ENCODE measurements at regions not wholly inside any gene's neighbourhood (a gene's known extent, or its start where the extent isn't known, plus 50 kb on each side); places are given as distances from the start of the nearest gene placed in this dataset.
"Not testable (repeated sequence)": the region's sequence is repeated elsewhere in the genome, so short reads cannot be mapped to it uniquely, and the experiment has no call there.

- Histone ChIP-seq H3K9me3 (ENCODE audit: low read length) (no peaks in the 10 kb centered on the region), H3K4me1 (ENCODE audit: insufficient read depth, low read length) (no peaks in the 10 kb centered on the region), H3K27me3 (ENCODE audit: insufficient read depth, low read length) (no peaks in the 10 kb centered on the region), H2AFZ (ENCODE audit: low read depth, low read length) (no peak overlapping the region), H3K4me3 (ENCODE audit: low read length) (no peak overlapping the region), H3K36me3 (ENCODE audit: insufficient read depth, low read length) (no peaks in the 10 kb centered on the region)
Measured at GRCh38 chr12:84480803-84481202, 431.8 kb downstream of the SLC6A15 start.

DNA sequence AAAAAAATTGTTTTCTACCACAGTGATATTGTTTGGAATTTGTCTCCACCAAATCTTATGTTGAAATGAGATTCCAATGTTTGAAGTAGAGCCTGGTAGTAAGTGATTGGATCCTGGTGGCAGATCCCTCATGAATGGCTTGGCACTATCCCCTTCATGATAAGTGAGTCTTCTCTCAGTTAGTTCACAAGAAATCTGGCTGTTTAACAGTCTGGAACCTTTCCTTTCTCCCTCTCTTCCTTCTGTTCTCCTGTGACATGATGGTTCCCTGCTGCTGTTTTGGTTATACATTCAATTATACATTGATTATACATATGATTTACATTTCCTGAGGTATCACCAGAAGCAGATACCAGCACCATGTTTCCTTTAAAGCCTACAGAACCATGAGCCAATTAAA lies 442.2 kb downstream of the SLC6A15 start:
- Histone ChIP-seq H3K36me3 (ENCODE audit: insufficient read depth, low read length) (no peaks in the 10 kb centered on the region), H3K4me1 (ENCODE audit: insufficient read depth, low read length) (no peaks in the 10 kb centered on the region), H2AFZ (ENCODE audit: low read depth, low read length) (no peak overlapping the region), H3K9me3 (ENCODE audit: low read length) (no peaks in the 10 kb centered on the region), H3K27me3 (ENCODE audit: insufficient read depth, low read length) (no peaks in the 10 kb centered on the region), H3K4me3 (ENCODE audit: low read length) (no peak overlapping the region)

GRCh38 chr12:84464616-84465015 lies 448.0 kb downstream of the SLC6A15 start:
- no peak overlapping the region for H3K4me3 ChIP-seq (ENCODE audit: low read length)
- no peaks in the 10 kb centered on the region for H3K27me3 ChIP-seq (ENCODE audit: insufficient read depth, low read length)
- no peaks in the 10 kb centered on the region for H3K36me3 ChIP-seq (ENCODE audit: insufficient read depth, low read length)
- H2AFZ ChIP-seq (ENCODE audit: low read depth, low read length) = no peak overlapping the region
- no peaks in the 10 kb centered on the region for H3K4me1 ChIP-seq (ENCODE audit: insufficient read depth, low read length)
- H3K9me3 ChIP-seq (ENCODE audit: low read length) = no peaks in the 10 kb centered on the region

DNA sequence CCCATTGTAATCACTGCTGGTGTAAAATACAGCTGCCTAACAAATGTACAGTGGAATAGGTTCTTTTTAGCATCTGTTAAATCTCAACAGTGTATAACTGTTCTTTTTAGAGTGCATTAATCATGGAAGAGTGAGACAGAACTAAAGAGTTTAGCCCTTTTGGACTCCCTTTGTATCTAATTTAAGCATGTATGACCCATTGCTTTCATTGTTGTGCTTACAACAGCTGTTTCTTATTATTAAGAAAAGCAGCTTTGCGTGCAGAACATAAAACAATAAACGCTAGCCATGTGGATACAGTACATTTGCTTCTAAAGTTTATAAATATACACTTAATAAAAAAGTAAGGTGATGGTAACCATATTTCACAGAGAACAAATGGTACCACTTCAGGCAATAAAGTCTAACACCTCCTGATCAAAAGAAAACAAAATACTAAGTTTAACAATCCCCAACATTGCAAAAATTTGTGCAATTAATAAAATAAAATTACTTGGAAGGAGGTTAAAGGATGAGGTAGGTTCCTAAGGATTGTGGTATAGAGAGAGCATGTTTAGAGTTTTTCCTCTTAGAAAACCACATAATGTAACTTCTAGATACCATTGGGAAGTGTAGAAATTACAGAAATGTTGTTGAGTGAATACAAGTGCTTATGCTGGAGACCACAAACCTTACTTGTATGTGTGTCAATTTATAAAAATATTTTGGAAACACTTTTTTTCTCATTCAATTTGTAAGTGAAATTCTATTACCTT lies 448.7 kb downstream of the SLC6A15 start:
- H3K4me3 ChIP-seq (ENCODE audit: low read length) = no peak overlapping the region
- no peaks in the 10 kb centered on the region for H3K36me3 ChIP-seq (ENCODE audit: insufficient read depth, low read length)
- H3K9me3 ChIP-seq (ENCODE audit: low read length) = no peaks in the 10 kb centered on the region
- H2AFZ ChIP-seq (ENCODE audit: low read depth, low read length) = peak overlapping the region; percentile 26
- H3K4me1 ChIP-seq (ENCODE audit: insufficient read depth, low read length) = no peaks in the 10 kb centered on the region
- no peaks in the 10 kb centered on the region for H3K27me3 ChIP-seq (ENCODE audit: insufficient read depth, low read length)

DNA sequence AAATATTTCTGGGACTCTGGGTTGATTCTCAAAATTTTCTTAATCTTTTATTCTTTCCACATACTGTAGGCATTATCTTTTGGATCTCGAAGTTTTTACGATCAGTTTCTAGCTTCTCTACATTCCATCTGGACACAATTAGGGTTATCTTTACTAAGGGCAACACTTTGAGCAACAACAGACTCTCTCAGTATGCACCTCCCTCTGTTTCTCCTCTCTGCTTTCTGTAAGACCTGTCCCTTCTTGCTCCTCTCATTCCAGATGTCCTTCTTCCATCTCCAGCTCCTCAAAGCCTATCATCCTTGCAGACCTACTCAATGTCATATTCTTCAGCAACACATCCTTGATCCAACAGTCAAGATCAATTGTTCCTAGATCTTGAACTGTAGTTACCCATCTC lies 457.0 kb downstream of the SLC6A15 start:
- no peaks in the 10 kb centered on the region for H3K36me3 ChIP-seq (ENCODE audit: insufficient read depth, low read length)
- no peaks in the 10 kb centered on the region for H3K27me3 ChIP-seq (ENCODE audit: insufficient read depth, low read length)
- no peaks in the 10 kb centered on the region for H3K4me1 ChIP-seq (ENCODE audit: insufficient read depth, low read length)
- no peaks in the 10 kb centered on the region for H3K9me3 ChIP-seq (ENCODE audit: low read length)
- H2AFZ ChIP-seq (ENCODE audit: low read depth, low read length) = no peak overlapping the region
- H3K4me3 ChIP-seq (ENCODE audit: low read length) = no peak overlapping the region

DNA sequence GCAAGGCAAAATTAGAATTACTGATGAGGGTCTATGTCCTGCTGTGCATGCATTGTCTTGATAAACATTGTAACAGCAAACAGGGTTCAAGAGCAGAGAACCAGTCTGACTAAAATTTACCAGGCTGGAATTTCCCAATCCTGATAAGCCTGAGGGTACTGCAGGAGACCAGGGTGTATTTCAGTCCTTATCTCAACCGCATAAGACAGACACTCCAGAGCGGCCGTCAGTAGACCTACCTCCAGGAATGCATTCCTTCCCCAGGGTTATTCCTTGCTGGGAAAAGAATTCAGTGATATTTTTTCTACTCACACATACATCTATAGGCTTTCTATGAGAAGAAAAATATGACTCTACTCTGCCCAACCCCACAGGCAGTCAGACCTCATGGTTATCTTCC lies 466.1 kb downstream of the SLC6A15 start:
- H3K4me3 ChIP-seq (ENCODE audit: low read length); H2AFZ ChIP-seq (ENCODE audit: low read depth, low read length); H3K36me3 ChIP-seq (ENCODE audit: insufficient read depth, low read length); H3K9me3 ChIP-seq (ENCODE audit: low read length); H3K4me1 ChIP-seq (ENCODE audit: insufficient read depth, low read length); H3K27me3 ChIP-seq (ENCODE audit: insufficient read depth, low read length): not testable (repeated sequence)

- Histone ChIP-seq H3K4me1 (ENCODE audit: insufficient read depth, low read length) (no peaks in the 10 kb centered on the region), H2AFZ (ENCODE audit: low read depth, low read length) (no peak overlapping the region), H3K4me3 (ENCODE audit: low read length) (no peak overlapping the region), H3K36me3 (ENCODE audit: insufficient read depth, low read length) (no peaks in the 10 kb centered on the region), H3K27me3 (ENCODE audit: insufficient read depth, low read length) (no peaks in the 10 kb centered on the region), H3K9me3 (ENCODE audit: low read length) (no peaks in the 10 kb centered on the region)
Measured at GRCh38 chr12:84436134-84436533, 476.5 kb downstream of the SLC6A15 start.

- no peaks in the 10 kb centered on the region for H3K9me3 ChIP-seq (ENCODE audit: low read length)
- no peaks in the 10 kb centered on the region for H3K4me1 ChIP-seq (ENCODE audit: insufficient read depth, low read length)
- no peak overlapping the region for H3K4me3 ChIP-seq (ENCODE audit: low read length)
- no peaks in the 10 kb centered on the region for H3K36me3 ChIP-seq (ENCODE audit: insufficient read depth, low read length)
- no peak overlapping the region for H2AFZ ChIP-seq (ENCODE audit: low read depth, low read length)
- H3K27me3 ChIP-seq (ENCODE audit: insufficient read depth, low read length) = no peaks in the 10 kb centered on the region
Measured at GRCh38 chr12:84435682-84436081, 476.9 kb downstream of the SLC6A15 start.

GRCh38 chr12:84422340-84422739 lies 490.3 kb downstream of the SLC6A15 start:
- no peak overlapping the region for H3K4me3 ChIP-seq (ENCODE audit: low read length)
- H3K36me3 ChIP-seq (ENCODE audit: insufficient read depth, low read length) = no peaks in the 10 kb centered on the region
- H3K27me3 ChIP-seq (ENCODE audit: insufficient read depth, low read length) = no peaks in the 10 kb centered on the region
- no peak overlapping the region for H2AFZ ChIP-seq (ENCODE audit: low read depth, low read length)
- H3K4me1 ChIP-seq (ENCODE audit: insufficient read depth, low read length) = no peaks in the 10 kb centered on the region
- no peaks in the 10 kb centered on the region for H3K9me3 ChIP-seq (ENCODE audit: low read length)

GRCh38 chr12:84421103-84421502 lies 491.5 kb downstream of the SLC6A15 start:
- no peaks in the 10 kb centered on the region for H3K4me1 ChIP-seq (ENCODE audit: insufficient read depth, low read length)
- H3K36me3 ChIP-seq (ENCODE audit: insufficient read depth, low read length) = no peaks in the 10 kb centered on the region
- H3K27me3 ChIP-seq (ENCODE audit: insufficient read depth, low read length) = no peaks in the 10 kb centered on the region
- no peaks in the 10 kb centered on the region for H3K9me3 ChIP-seq (ENCODE audit: low read length)
- H2AFZ ChIP-seq (ENCODE audit: low read depth, low read length) = no peak overlapping the region
- H3K4me3 ChIP-seq (ENCODE audit: low read length) = no peak overlapping the region

DNA sequence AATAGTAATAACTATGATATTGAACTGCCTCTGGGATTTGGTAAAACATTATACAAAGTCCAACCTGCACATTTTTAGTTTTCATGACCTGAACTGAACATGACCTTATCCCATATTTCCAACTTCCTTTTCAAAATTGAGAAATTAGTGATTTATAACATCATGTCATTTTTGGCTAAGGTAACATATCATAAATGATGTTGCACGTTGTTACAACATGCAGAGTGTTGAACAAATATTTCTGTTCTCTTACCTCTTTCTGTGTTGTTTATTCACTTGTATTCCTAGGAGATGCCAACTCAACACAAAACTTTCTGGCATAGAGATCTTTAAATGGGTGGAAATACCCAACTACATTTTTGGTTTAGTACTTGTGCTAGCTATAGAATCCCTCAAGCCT lies 496.0 kb downstream of the SLC6A15 start:
- Histone ChIP-seq H3K4me3 (ENCODE audit: low read length) (no peak overlapping the region), H3K27me3 (ENCODE audit: insufficient read depth, low read length) (no peaks in the 10 kb centered on the region), H3K9me3 (ENCODE audit: low read length) (no peaks in the 10 kb centered on the region), H3K36me3 (ENCODE audit: insufficient read depth, low read length) (no peaks in the 10 kb centered on the region), H2AFZ (ENCODE audit: low read depth, low read length) (no peak overlapping the region), H3K4me1 (ENCODE audit: insufficient read depth, low read length) (no peaks in the 10 kb centered on the region)

GRCh38 chr12:84415946-84416345 lies 496.7 kb downstream of the SLC6A15 start:
- Histone ChIP-seq H3K27me3 (ENCODE audit: insufficient read depth, low read length) (no peaks in the 10 kb centered on the region), H3K4me3 (ENCODE audit: low read length) (no peak overlapping the region), H3K4me1 (ENCODE audit: insufficient read depth, low read length) (no peaks in the 10 kb centered on the region), H3K36me3 (ENCODE audit: insufficient read depth, low read length) (no peaks in the 10 kb centered on the region), H2AFZ (ENCODE audit: low read depth, low read length) (no peak overlapping the region), H3K9me3 (ENCODE audit: low read length) (no peaks in the 10 kb centered on the region)

DNA sequence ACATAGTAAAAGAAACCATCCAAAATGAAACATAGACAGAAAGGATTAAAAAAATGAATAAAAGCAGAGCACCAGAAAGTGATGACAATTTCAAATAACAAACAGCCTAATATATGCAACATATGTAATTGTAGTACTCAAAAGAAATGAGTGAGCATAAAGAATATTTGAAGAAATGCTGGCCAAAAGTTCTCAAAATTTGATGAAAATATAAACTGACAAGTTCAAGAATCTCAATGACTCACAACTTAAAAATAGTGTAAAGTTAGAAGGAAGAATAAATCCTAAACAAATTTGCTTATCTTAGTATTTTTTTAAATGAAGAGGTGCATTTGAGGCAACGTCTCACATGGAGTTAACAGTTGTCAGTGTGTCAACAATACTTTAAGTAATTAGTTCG lies 498.9 kb downstream of the SLC6A15 start:
- Histone ChIP-seq H3K9me3 (ENCODE audit: low read length) (no peaks in the 10 kb centered on the region), H3K4me3 (ENCODE audit: low read length) (no peak overlapping the region), H3K36me3 (ENCODE audit: insufficient read depth, low read length) (no peaks in the 10 kb centered on the region), H2AFZ (ENCODE audit: low read depth, low read length) (no peak overlapping the region), H3K27me3 (ENCODE audit: insufficient read depth, low read length) (no peaks in the 10 kb centered on the region), H3K4me1 (ENCODE audit: insufficient read depth, low read length) (peaks cover 3% of the 10 kb centered on the region)

DNA sequence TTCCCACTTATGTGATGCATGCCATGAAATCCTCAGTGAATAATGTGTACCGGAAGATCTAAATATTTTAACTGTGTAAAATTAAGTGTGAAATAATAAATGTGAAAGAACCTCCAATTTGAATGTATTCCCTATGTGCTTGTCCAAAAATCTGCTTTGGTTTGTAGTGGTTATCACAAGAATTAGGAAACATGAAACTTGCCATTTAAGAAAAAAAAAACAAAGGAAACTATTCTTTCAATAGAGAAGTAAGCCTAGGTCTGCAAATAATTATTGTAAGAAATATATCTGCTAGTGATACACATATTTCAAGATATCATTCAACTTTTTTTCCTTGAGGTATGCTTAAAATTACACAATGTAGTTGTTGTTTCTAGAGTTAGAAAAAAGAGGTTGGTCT lies 500.4 kb downstream of the SLC6A15 start:
- H3K9me3 ChIP-seq (ENCODE audit: low read length) = no peaks in the 10 kb centered on the region
- no peaks in the 10 kb centered on the region for H3K27me3 ChIP-seq (ENCODE audit: insufficient read depth, low read length)
- H2AFZ ChIP-seq (ENCODE audit: low read depth, low read length) = no peak overlapping the region
- no peak overlapping the region for H3K4me3 ChIP-seq (ENCODE audit: low read length)
- H3K4me1 ChIP-seq (ENCODE audit: insufficient read depth, low read length) = peaks cover 3% of the 10 kb centered on the region
- H3K36me3 ChIP-seq (ENCODE audit: insufficient read depth, low read length) = no peaks in the 10 kb centered on the region

Data from neuron (in vitro differentiated cells).